ENCODE measurements at regions not wholly inside any gene's neighbourhood (a gene's known extent, or its start where the extent isn't known, plus 50 kb on each side); places are given as distances from the start of the nearest gene placed in this dataset.

DNA sequence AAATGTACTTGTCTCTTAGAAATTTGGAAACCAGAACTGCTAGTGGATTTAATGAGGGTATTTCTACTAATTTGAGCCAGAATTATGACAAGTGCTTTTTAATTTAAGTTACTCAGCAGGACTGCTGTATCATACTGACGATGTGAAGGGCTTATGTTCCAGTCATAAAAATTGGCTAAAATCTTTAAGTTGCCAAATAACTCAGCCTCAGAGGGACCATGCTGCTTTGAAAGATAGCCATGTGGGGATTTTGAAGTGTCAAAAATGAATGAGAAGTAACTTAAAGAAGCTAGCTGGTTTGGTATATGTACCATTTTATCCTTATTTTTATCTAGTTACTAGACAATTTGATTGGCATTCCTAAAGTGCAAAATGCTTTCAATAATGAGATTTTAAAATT, 545.0 kb downstream of the DIPK2A start:
- no peak overlapping the region for H3K4me3 Mint-ChIP-seq
- no peaks in the 10 kb centered on the region for H3K9me3 Mint-ChIP-seq
- DNase-seq (no peak), ATAC-seq (ENCODE audit: poor library complexity) (no peak)
- H3K9me3 ChIP-seq (ENCODE audit: control insufficient read depth in 1 of 2, insufficient read depth in 1 of 2, low read length in 2 of 2): no peaks in the 10 kb centered on the region
- H3K27me3 Mint-ChIP-seq: peaks cover 5% of the 10 kb centered on the region
- TF ChIP-seq, protein P1, sequence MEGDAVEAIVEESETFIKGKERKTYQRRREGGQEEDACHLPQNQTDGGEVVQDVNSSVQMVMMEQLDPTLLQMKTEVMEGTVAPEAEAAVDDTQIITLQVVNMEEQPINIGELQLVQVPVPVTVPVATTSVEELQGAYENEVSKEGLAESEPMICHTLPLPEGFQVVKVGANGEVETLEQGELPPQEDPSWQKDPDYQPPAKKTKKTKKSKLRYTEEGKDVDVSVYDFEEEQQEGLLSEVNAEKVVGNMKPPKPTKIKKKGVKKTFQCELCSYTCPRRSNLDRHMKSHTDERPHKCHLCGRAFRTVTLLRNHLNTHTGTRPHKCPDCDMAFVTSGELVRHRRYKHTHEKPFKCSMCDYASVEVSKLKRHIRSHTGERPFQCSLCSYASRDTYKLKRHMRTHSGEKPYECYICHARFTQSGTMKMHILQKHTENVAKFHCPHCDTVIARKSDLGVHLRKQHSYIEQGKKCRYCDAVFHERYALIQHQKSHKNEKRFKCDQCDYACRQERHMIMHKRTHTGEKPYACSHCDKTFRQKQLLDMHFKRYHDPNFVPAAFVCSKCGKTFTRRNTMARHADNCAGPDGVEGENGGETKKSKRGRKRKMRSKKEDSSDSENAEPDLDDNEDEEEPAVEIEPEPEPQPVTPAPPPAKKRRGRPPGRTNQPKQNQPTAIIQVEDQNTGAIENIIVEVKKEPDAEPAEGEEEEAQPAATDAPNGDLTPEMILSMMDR (IDR thresholded peaks at IDR 0.05): no peak
- no peak overlapping the region for H3K27ac ChIP-seq (ENCODE audit: low read depth in 1 of 2, low read length in 2 of 2)
- ChIA-PET POLR2A (no interaction called here), CTCF (no interaction called here)
- no peaks in the 10 kb centered on the region for H3K4me1 ChIP-seq (ENCODE audit: insufficient read depth, low read length)
- no peaks in the 10 kb centered on the region for H3K4me1 Mint-ChIP-seq (ENCODE audit: low read depth)
- H3K36me3 Mint-ChIP-seq (ENCODE audit: low read depth): no peaks in the 10 kb centered on the region
- no peaks in the 10 kb centered on the region for H3K36me3 ChIP-seq (ENCODE audit: insufficient read depth, low read length)
- H3K4me3 ChIP-seq (ENCODE audit: low read length): no peak overlapping the region
- intact Hi-C loops (cut with DNase I, micrococcal nuclease): no loop called here
- H3K27me3 ChIP-seq (ENCODE audit: control insufficient read depth in 1 of 2, insufficient read depth in 2 of 2, low read length in 2 of 2): no peaks in the 10 kb centered on the region
- H3K27ac Mint-ChIP-seq: no peak overlapping the region

DNA sequence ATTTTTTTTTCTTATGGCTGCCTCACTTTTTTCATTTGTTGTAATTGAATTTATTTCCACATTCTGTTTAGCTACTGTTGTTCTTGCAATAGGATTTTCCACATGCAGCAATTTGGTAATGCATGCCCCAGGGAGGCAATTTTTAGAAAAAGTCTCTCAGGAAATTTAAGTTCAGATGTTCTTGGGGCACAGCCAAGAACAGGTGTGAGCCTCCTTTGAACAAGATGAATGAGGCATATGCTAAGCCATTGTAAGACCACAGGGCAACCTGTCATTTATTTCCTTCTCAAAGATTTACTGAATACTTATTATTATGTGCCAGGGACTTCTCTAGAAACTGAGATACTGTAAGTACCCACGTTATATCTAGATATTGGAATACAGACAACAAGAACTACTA, 549.5 kb downstream of the DIPK2A start:
- TF ChIP-seq, protein P1 (IDR thresholded peaks at IDR 0.05): no peak
- no peak overlapping the region for H3K27ac ChIP-seq (ENCODE audit: low read depth in 1 of 2, low read length in 2 of 2)
- CTCF ChIA-PET: no interaction called here
- no peaks in the 10 kb centered on the region for H3K9me3 ChIP-seq (ENCODE audit: control insufficient read depth in 1 of 2, insufficient read depth in 1 of 2, low read length in 2 of 2)
- POLR2A ChIA-PET: no interaction called here
- Mint-ChIP-seq H3K4me1 (ENCODE audit: low read depth) (no peaks in the 10 kb centered on the region), H3K36me3 (ENCODE audit: low read depth) (no peaks in the 10 kb centered on the region), H3K4me3 (no peak overlapping the region), H3K27ac (no peak overlapping the region), H3K9me3 (no peaks in the 10 kb centered on the region), H3K27me3 (peaks cover 10% of the 10 kb centered on the region)
- intact Hi-C loops (cut with DNase I, micrococcal nuclease): no loop called here
- DNase-seq (no peak), ATAC-seq (ENCODE audit: poor library complexity) (no peak)
- H3K36me3 ChIP-seq (ENCODE audit: insufficient read depth, low read length): no peaks in the 10 kb centered on the region
- no peaks in the 10 kb centered on the region for H3K27me3 ChIP-seq (ENCODE audit: control insufficient read depth in 1 of 2, insufficient read depth in 2 of 2, low read length in 2 of 2)
- no peak overlapping the region for H3K4me3 ChIP-seq (ENCODE audit: low read length)
- H3K4me1 ChIP-seq (ENCODE audit: insufficient read depth, low read length): no peaks in the 10 kb centered on the region

DNA sequence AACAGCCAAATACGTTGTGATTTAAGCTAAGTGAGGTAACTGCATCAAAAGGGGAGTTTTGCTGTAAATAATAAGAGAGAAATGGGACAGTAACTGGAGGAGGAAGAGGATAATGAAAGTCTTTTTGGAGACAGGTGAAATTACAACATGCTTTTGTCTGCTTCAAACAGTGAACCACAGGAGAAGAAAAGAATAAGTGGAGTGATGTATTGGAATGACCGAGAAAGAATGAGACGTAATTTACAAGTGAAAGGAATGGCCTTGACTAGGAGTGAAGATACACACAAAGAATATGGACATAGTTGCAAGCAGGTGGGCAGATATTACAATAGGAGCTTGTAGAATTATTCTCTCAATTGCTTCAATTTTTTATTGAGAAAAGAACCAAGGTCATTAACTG, 550.8 kb downstream of the DIPK2A start:
- POLR2A ChIA-PET: no interaction called here
- DNase-seq: no peak
- no peak overlapping the region for H3K27ac Mint-ChIP-seq
- H3K36me3 Mint-ChIP-seq (ENCODE audit: low read depth): no peaks in the 10 kb centered on the region
- H3K4me3 Mint-ChIP-seq: no peak overlapping the region
- Histone ChIP-seq H3K27ac (ENCODE audit: low read depth in 1 of 2, low read length in 2 of 2) (no peak overlapping the region), H3K4me3 (ENCODE audit: low read length) (no peak overlapping the region), H3K9me3 (ENCODE audit: control insufficient read depth in 1 of 2, insufficient read depth in 1 of 2, low read length in 2 of 2) (no peaks in the 10 kb centered on the region), H3K27me3 (ENCODE audit: control insufficient read depth in 1 of 2, insufficient read depth in 2 of 2, low read length in 2 of 2) (no peaks in the 10 kb centered on the region), H3K4me1 (ENCODE audit: insufficient read depth, low read length) (no peaks in the 10 kb centered on the region), H3K36me3 (ENCODE audit: insufficient read depth, low read length) (no peaks in the 10 kb centered on the region)
- TF ChIP-seq, protein P1 (IDR thresholded peaks at IDR 0.05): no peak
- CTCF ChIA-PET: no interaction called here
- H3K4me1 Mint-ChIP-seq (ENCODE audit: low read depth): no peaks in the 10 kb centered on the region
- ATAC-seq (ENCODE audit: poor library complexity): no peak
- intact Hi-C loops (cut with DNase I, micrococcal nuclease): no loop called here
- peaks cover 10% of the 10 kb centered on the region for H3K27me3 Mint-ChIP-seq
- H3K9me3 Mint-ChIP-seq: no peaks in the 10 kb centered on the region
